ENCODE measurements at regions not wholly inside any gene's neighbourhood (a gene's known extent, or its start where the extent isn't known, plus 50 kb on each side); places are given as distances from the start of the nearest gene placed in this dataset.

- no peak for TF ChIP-seq POLR2AphosphoS5 (IDR thresholded peaks at IDR 0.05; ENCODE audit: low read depth, low read length)
- TF ChIP-seq TAF1 (IDR thresholded peaks at IDR 0.05; ENCODE audit: borderline replicate concordance, insufficient read depth, low read length), result no peak
- no peak for TF ChIP-seq REST (IDR thresholded peaks at IDR 0.05; ENCODE audit: insufficient read depth in 1 of 2, low read depth in 2 of 2, low read length in 2 of 2)
- TF ChIP-seq SIN3A (IDR thresholded peaks at IDR 0.05; ENCODE audit: borderline replicate concordance, insufficient read depth, low read length), result no peak
These were observed 182.8 kb downstream of the FOXO1 start for GRCh38 chr13:40483601-40484000.

All from PFSK-1 (cell line).